Naive thymus-derived CD8-positive, alpha-beta T cell (primary cell): ENCODE measurements at regions not wholly inside any gene's neighbourhood (a gene's known extent, or its start where the extent isn't known, plus 50 kb on each side); places are given as distances from the start of the nearest gene placed in this dataset.
A peak's percentile ranks its signal among the peaks of the same experiment; 100 is the strongest.

Source experiments
- ATAC-seq, 2 donors: fragments of 150-1000 bp; cut with Tn5 transposase in 1 of 2; sonication (Bioruptor Pico), chemical (Tn5 transposase) in 1 of 2; 1 replicate in 1 of 2; 2 replicates in 1 of 2; pipeline ENCODE4 v1.10.0; 2021; ENCODE audit warnings: mild to moderate bottlenecking in 2 of 2, moderate library complexity in 2 of 2
- POLR2A ChIA-PET: fragments of 350-600 bp; sonication (Branson Sonifier 250); formaldehyde crosslinking; loops from one replicate; lab custom pipeline; 2021; ENCODE audit warnings: antibody characterized with exemption; lab: Charles Lee
- DNase-seq, 10 donors: peaks; one replicate each; pipeline versions ENCODE4 v3.0.0 to v3.0.0-alpha.2; 2020 to 2022
- H3K27ac Mint-ChIP-seq, 10 donors: one replicate each; pipeline ENCODE4 v1.8.0; 2020 to 2022; ENCODE audit warnings: mild to moderate bottlenecking in 10 of 10, mixed read lengths in 10 of 10, moderate library complexity in 4 of 10, inconsistent platforms in 1 of 10
- H3K27me3 Mint-ChIP-seq, 5 donors: one replicate each; pipeline ENCODE4 v1.8.0; 2021 to 2022; ENCODE audit warnings: mixed read lengths in 5 of 5
- H3K36me3 Mint-ChIP-seq, 3 donors: one replicate each; pipeline ENCODE4 v1.8.0; 2020 to 2022; ENCODE audit warnings: mixed read lengths in 3 of 3, mild to moderate bottlenecking in 2 of 3, inconsistent platforms in 1 of 3
- H3K4me1 Mint-ChIP-seq, 4 donors: one replicate each; pipeline ENCODE4 v1.8.0; 2021 to 2022; ENCODE audit warnings: mixed read lengths in 4 of 4
- H3K4me3 Mint-ChIP-seq, 10 donors: one replicate each; pipeline ENCODE4 v1.8.0; 2020 to 2022; ENCODE audit warnings: mild to moderate bottlenecking in 10 of 10, mixed read lengths in 10 of 10, moderate library complexity in 6 of 10, inconsistent platforms in 1 of 10
- H3K9me3 Mint-ChIP-seq, 9 donors: one replicate each; pipeline ENCODE4 v1.8.0; 2020 to 2022; ENCODE audit warnings: mixed read lengths in 9 of 9, mild to moderate bottlenecking in 3 of 9, inconsistent platforms in 1 of 9, moderate library complexity in 1 of 9

DNA sequence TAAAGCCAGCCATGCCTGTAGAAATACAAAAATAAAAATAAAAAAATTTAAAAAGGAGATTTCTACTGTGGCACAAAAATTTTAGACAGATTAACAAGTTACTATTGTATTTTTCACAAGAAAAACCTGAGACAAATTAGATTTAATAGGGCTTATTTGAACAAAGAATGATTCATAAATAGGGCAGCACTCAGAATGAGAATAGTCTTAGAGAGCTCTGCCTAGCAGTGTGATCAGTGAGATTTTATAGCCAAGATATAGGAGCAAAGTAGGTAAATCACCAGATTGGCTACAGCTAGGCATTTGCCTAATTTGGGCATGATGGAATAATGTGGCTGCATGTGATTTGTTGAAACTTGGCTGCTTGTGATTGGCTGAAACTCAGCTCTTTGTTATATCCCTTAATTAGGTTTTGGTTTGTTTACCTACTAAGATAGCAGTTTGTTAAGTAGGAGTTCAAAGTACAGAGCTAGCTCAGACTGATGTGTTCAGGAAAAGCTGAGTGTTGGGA is 279.7 kb upstream of the TMTC1 start:
- POLR2A ChIA-PET: no interaction called here
- Mint-ChIP-seq H3K9me3 (peaks cover 0 to 4% (median 0%) of the 10 kb centered on the region in 9 donors), H3K4me3 (no peak overlapping the region), H3K36me3 (no peaks in the 10 kb centered on the region), H3K27ac (no peak overlapping the region), H3K4me1 (no peaks in the 10 kb centered on the region), H3K27me3 (peaks cover 0 to 10% (median 0%) of the 10 kb centered on the region in 5 donors)
- DNase-seq (no peak), ATAC-seq (no peak)

DNA sequence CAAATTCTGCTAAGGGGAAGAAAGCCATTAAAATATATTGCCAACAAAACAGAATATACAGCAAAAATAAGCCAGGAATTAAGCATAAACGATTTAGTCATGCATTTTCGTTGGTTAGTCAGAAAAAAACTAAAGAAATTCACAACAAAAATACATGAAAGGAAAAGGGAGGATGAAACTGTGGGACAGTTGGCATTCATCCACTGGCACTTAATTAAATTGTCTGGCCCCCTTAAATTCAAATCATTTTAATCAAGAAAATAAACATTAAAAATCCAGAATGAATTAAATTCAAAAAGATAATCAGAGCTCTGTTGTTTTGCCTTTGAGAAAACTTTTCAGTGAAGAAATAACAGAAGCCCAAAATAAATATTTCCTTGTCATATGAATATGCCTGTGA is 264.6 kb upstream of the TMTC1 start:
- Mint-ChIP-seq H3K4me1 (no peaks in the 10 kb centered on the region), H3K27me3 (peaks cover 0 to 4% (median 0%) of the 10 kb centered on the region in 5 donors), H3K9me3 (peaks cover 0 to 14% (median 2%) of the 10 kb centered on the region in 9 donors), H3K27ac (no peak overlapping the region), H3K4me3 (no peak overlapping the region), H3K36me3 (no peaks in the 10 kb centered on the region)
- DNase-seq (no peak), ATAC-seq (no peak)
- POLR2A ChIA-PET: no interaction called here

DNA sequence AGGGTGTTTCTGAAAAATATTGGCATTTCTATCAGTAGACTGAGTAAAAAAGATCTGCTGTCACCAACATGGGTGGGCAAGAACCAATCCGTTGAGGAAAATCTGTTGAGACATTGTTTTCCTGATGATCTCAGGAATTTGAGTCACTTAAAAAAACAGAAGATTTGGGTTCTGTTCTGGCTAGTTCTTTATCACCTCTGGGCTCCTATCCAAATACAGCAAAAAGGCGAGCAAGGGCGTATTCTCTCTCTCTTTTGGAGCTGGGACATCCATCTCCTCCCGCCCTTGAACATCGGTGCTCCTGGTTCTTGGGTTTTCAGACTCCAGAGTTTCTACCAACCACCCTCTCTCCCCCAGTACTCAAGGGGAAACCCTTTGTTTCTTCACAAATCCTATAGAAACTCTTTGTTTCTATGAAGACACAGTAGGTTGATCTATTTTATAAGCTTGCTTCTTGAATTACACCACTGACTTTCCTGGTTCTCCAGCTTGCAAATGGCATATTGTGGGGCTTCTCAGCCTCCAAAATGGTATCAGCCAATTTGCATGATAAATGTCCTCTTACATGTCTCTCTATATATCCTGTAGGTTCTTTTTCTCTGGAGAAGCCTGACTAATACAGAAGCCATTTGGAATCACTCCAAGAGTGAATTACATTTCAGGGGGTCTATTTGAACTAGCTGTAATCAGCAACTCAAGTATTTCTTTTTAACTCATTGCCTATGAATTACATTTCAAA is 263.9 kb upstream of the TMTC1 start:
- DNase-seq: no peak
- Mint-ChIP-seq H3K27me3 (peaks cover 0 to 4% (median 0%) of the 10 kb centered on the region in 5 donors), H3K4me3 (no peak overlapping the region), H3K9me3 (peaks cover 0 to 15% (median 2%) of the 10 kb centered on the region in 9 donors), H3K27ac (no peak overlapping the region), H3K4me1 (no peaks in the 10 kb centered on the region), H3K36me3 (no peaks in the 10 kb centered on the region)
- POLR2A ChIA-PET: no interaction called here
- ATAC-seq: no peak

DNA sequence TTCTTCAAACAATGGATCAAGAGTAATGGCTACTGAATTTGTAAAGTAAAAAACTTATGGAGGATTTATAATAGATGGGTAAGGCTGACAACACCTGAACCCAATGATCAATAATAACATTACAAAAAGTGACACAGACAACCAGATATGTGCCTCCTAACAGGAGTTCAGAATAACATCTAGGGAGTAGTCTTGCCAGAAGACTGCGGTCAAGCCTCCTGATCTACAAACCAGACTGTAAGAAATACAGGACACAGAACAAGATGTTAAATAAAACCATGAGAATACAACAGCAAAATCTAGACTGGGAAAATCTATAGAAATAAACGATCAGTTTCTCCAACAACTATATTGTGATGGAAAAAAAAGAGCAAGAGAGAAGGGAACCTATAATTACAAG is 262.6 kb upstream of the TMTC1 start:
- H3K9me3 Mint-ChIP-seq: peaks cover 0 to 15% (median 2%) of the 10 kb centered on the region in 9 donors
- no peaks in the 10 kb centered on the region for H3K36me3 Mint-ChIP-seq
- POLR2A ChIA-PET: no interaction called here
- no peak overlapping the region for H3K27ac Mint-ChIP-seq
- DNase-seq (no peak), ATAC-seq (no peak)
- no peaks in the 10 kb centered on the region for H3K4me1 Mint-ChIP-seq
- no peak overlapping the region for H3K4me3 Mint-ChIP-seq
- H3K27me3 Mint-ChIP-seq: peaks cover 0 to 4% (median 0%) of the 10 kb centered on the region in 5 donors

DNA sequence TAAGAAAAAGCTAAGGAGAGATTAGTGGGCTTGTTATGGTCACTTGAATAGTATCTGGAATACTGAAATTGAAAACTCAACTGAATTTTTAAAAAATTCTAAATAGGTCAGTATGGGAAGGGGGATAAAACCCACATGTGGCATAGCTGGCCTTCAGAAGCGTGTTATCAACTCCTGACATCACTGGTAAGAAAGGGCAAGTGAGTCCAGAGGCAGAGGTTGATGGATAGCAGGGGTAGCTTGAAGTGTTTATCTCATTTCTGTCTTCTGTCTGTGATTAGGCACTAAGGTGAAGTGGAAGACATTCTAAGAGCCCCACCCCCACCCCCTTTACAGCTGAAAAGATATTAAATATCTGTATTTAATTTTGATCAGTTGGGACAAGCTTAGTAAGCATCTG is 261.4 kb upstream of the TMTC1 start:
- no peak overlapping the region for H3K4me3 Mint-ChIP-seq
- POLR2A ChIA-PET: no interaction called here
- peaks cover 0 to 21% (median 4%) of the 10 kb centered on the region in 9 donors for H3K9me3 Mint-ChIP-seq
- H3K36me3 Mint-ChIP-seq: peaks cover 0 to 3% (median 0%) of the 10 kb centered on the region in 3 donors
- no peak overlapping the region for H3K27ac Mint-ChIP-seq
- no peak for ATAC-seq
- no peaks in the 10 kb centered on the region for H3K4me1 Mint-ChIP-seq
- peaks cover 0 to 6% (median 4%) of the 10 kb centered on the region in 5 donors for H3K27me3 Mint-ChIP-seq
- no peak for DNase-seq

DNA sequence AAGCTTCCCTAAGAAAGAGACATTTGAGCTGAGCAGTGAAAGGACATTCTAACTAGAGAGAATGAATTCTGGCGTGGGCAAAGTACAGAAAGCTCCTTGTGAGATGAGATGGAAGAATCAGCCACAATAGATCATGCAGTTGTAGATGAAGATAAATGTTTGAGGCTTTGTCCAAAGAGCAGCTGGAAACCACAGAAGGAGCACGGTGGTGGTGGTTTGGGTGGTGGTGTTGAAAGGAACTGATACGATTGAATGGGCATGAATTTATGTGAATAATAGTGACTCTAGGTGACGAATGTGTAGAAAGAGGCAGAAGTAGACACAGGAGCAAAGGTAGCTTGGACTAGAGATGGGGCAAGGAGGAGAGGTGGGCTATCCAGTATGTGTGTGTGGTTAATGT is 260.5 kb upstream of the TMTC1 start:
- POLR2A ChIA-PET: no interaction called here
- peaks cover 0 to 30% (median 5%) of the 10 kb centered on the region in 9 donors for H3K9me3 Mint-ChIP-seq
- no peaks in the 10 kb centered on the region for H3K4me1 Mint-ChIP-seq
- ATAC-seq: no peak
- DNase-seq: no peak
- H3K27me3 Mint-ChIP-seq: peaks cover 0 to 9% (median 4%) of the 10 kb centered on the region in 5 donors
- H3K4me3 Mint-ChIP-seq: no peak overlapping the region
- peaks cover 0 to 3% (median 0%) of the 10 kb centered on the region in 3 donors for H3K36me3 Mint-ChIP-seq
- H3K27ac Mint-ChIP-seq: peak overlapping the region in 1 of 10 donors; percentile 68

DNA sequence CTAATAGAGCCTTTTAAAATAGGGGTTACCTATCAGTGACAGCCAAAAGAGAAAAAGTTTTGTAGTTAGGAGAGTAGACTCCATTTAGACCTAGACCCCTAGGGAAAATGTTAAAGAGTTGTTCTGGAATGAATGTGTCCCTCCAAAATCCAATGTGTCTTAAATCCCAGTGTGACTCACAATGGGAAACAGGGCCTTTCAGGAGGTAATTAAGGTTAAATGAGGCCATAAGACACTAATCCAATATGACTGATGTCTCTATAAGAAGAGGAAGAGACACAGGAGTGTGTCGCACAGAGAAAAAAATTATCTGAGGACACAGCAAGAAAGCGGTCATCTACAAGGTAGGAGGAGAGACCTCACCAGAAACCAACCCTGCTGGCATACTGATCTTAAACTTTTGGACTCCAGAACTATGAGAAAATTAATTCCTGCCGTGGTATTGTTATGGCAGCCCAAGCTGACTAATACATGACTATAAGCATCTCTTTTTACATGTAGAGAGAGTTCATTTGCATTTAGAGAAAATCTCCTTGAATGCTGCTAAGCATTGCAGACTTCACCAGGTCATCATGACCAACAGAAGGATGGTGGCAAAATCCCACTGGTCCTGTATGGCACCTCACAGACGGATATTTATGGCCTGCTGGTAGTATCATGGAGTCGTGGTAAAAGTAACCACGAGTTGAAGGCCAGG is 259.6 kb upstream of the TMTC1 start:
- Mint-ChIP-seq H3K4me1 (no peaks in the 10 kb centered on the region), H3K27ac (no peak overlapping the region), H3K36me3 (peaks cover 0 to 3% (median 0%) of the 10 kb centered on the region in 3 donors), H3K4me3 (no peak overlapping the region), H3K9me3 (peaks cover 0 to 33% (median 5%) of the 10 kb centered on the region in 9 donors), H3K27me3 (peaks cover 0 to 9% (median 4%) of the 10 kb centered on the region in 5 donors)
- DNase-seq: no peak
- POLR2A ChIA-PET: no interaction called here
- ATAC-seq: no peak

DNA sequence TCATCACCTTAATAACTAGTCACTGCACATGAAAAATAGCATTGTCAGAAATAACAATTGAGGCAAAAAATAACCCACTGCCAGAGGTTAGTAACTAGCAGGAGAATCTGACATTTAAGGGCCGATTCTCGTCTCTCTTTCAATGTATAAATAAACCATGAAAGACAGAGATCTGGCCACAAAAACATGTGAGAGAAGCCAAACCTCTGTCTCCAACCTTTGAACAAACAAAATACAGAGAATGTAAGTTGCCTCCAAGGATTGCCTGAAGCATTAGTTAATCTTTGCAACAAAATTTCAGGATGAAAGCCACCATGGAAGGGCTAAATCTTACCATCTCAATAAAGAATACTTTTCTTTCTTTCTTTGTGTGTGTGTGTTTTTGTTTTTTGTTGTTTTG is 257.4 kb upstream of the TMTC1 start:
- H3K36me3 Mint-ChIP-seq: peaks cover 0 to 3% (median 0%) of the 10 kb centered on the region in 3 donors
- H3K27me3 Mint-ChIP-seq: peaks cover 0 to 9% (median 4%) of the 10 kb centered on the region in 5 donors
- no peak overlapping the region for H3K27ac Mint-ChIP-seq
- ATAC-seq: no peak
- no peak overlapping the region for H3K4me3 Mint-ChIP-seq
- no peaks in the 10 kb centered on the region for H3K4me1 Mint-ChIP-seq
- DNase-seq: no peak
- POLR2A ChIA-PET: no interaction called here
- peaks cover 0 to 33% (median 5%) of the 10 kb centered on the region in 9 donors for H3K9me3 Mint-ChIP-seq

DNA sequence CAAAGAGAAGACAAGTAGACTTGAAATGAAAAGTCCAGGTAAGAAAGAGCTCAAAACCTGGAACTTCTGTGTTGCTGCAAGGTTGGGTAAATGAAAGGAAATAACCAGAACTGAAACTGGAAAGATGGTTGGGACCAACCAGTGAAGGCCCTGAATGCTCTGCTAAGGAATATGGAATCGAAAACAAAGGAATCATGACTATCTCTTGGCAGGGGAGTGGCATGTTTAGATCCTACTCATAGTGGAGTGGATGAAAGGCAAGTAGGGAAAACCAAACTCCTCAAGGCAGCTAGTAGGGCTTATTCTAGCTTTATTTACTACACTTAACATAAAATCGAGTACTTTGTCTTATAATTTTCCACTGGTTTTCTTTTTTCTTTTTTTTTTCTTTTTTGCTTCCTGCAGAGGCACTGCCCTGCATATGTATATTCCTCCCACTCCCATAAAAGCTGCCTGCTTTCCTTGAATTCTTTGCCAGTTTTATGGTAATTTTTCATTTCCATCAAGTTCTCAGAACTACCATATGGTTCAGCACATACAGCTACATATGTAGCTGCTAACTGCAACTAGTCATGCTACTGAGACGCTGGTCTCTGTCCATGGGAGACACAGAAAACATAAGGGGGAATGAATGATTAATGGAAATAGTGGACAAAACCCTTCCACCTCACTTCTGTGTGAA is 247.1 kb upstream of the TMTC1 start:
- no peak for ATAC-seq
- no peak overlapping the region for H3K4me3 Mint-ChIP-seq
- peaks cover 0 to 9% (median 2%) of the 10 kb centered on the region in 9 donors for H3K9me3 Mint-ChIP-seq
- no peaks in the 10 kb centered on the region for H3K4me1 Mint-ChIP-seq
- H3K27me3 Mint-ChIP-seq: no peaks in the 10 kb centered on the region
- POLR2A ChIA-PET: no interaction called here
- no peak for DNase-seq
- no peaks in the 10 kb centered on the region for H3K36me3 Mint-ChIP-seq
- no peak overlapping the region for H3K27ac Mint-ChIP-seq

DNA sequence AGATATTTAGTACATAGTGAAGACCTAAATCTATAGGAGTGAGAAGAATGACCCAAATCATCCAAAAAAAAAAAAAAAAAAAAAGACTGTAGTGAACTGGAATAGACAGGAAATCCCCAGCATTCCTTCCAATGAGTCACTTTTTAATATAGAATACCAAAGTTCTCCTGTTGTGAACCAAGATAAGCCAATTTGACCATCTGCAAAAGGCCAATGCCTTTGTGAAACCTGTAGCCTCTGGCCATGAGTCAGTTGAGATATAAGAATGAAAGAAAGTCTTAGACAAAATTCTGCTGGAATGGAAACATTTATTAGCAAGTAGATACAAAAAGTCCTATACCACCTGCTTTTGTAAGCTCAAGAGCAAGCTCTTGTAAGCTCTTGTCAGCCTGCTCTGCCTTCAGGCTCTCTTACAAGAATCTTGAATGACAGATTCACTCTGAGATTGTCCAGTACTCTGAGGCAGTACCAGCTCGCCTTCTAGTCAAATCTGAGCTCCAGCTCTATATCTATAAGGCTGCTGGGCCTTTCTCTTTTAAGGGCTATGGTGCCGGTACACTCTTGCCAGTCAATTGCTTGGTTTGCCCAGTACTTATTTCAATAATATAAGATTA is 243.0 kb upstream of the TMTC1 start:
- no peak for DNase-seq
- H3K36me3 Mint-ChIP-seq: peaks cover 0 to 6% (median 0%) of the 10 kb centered on the region in 3 donors
- H3K27ac Mint-ChIP-seq: no peak overlapping the region
- POLR2A ChIA-PET: no interaction called here
- H3K9me3 Mint-ChIP-seq: peaks cover 0 to 18% (median 7%) of the 10 kb centered on the region in 9 donors
- no peak overlapping the region for H3K4me3 Mint-ChIP-seq
- H3K4me1 Mint-ChIP-seq: no peaks in the 10 kb centered on the region
- ATAC-seq: no peak
- peaks cover 0 to 1% (median 0%) of the 10 kb centered on the region in 5 donors for H3K27me3 Mint-ChIP-seq

DNA sequence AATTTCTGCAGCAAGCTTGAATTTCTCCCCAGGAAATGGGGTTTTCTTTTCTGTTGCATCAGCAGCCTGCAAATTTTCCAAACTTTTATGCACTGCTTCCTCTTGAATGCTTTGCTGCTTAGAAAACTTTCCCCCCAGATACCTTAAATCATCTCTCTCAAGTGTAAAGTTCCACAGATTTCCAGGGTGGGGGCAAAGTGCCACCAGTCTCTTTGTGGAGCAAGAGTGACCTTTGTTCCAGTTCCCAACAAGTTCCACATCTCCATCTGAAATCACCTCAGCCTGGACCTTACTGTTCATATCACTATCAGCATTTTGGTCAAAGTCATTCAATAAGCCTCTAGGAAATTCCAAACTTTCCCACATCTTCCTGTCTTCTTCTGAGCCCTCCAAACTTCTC is 241.6 kb upstream of the TMTC1 start:
- Mint-ChIP-seq H3K27me3 (peaks cover 0 to 1% (median 0%) of the 10 kb centered on the region in 5 donors), H3K27ac (peak overlapping the region in 1 of 10 donors; percentile 89), H3K36me3 (peaks cover 0 to 6% (median 0%) of the 10 kb centered on the region in 3 donors), H3K4me3 (no peak overlapping the region), H3K9me3 (peaks cover 0 to 18% (median 5%) of the 10 kb centered on the region in 9 donors), H3K4me1 (no peaks in the 10 kb centered on the region)
- POLR2A ChIA-PET: no interaction called here
- DNase-seq (no peak), ATAC-seq (no peak)

DNA sequence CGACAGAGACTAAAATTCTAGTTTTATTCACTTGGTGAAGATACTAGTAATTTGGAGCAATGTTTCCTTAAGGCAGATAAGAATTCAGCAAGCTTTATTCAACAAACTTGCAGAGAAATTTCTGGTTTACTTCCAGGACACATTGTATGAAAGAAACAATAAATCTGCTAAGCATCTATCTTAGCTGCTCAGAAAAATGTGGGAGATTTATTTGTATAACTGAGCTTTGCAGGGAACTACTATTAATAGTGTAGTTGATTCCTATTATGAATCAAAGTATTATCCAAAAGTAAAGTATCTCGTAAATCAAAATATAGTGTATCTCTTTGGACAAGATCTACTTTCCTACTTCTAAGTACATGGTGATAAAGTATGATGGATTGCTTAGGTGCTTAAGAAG is 239.4 kb upstream of the TMTC1 start:
- no peak for DNase-seq
- H3K4me1 Mint-ChIP-seq: no peaks in the 10 kb centered on the region
- H3K9me3 Mint-ChIP-seq: peaks cover 0 to 18% (median 5%) of the 10 kb centered on the region in 9 donors
- POLR2A ChIA-PET: no interaction called here
- peaks cover 0 to 6% (median 0%) of the 10 kb centered on the region in 3 donors for H3K36me3 Mint-ChIP-seq
- H3K27ac Mint-ChIP-seq: no peak overlapping the region
- peaks cover 0 to 3% (median 0%) of the 10 kb centered on the region in 5 donors for H3K27me3 Mint-ChIP-seq
- H3K4me3 Mint-ChIP-seq: no peak overlapping the region
- ATAC-seq: no peak
